GM12878 (cell line): ENCODE measurements at regions not wholly inside any gene's neighbourhood (a gene's known extent, or its start where the extent isn't known, plus 50 kb on each side); places are given as distances from the start of the nearest gene placed in this dataset.

Experiments used
- CTCF ChIP-seq, 3 experiments: IDR thresholded peaks in 2 of 3; conservative IDR thresholded peaks in 1 of 3; 2 replicates each; pipeline ENCODE4 v1.5.1; 2011; ENCODE audit warnings: low read depth in 3 of 3, low read length in 3 of 3, mild to moderate bottlenecking in 3 of 3, control low read depth in 2 of 3, moderate library complexity in 2 of 3, inconsistent platforms in 1 of 3, mixed read lengths in 1 of 3; ENCODE audit not compliant: control insufficient read depth in 2 of 3, insufficient read depth in 1 of 3; ENCODE audit errors: extremely low read depth in 1 of 3
- ESRRA ChIP-seq: IDR thresholded peaks from 2 replicates; pipeline ENCODE4 v1.6.1; 2012; ENCODE audit warnings: mild to moderate bottlenecking, low read length, improper control_type of control experiment
- RB1 ChIP-seq: fragments of 450-650 bp; formaldehyde crosslinking; IDR thresholded peaks from 2 replicates; pipeline ENCODE4 v1.6.1; 2017; ENCODE audit warnings: mild to moderate bottlenecking, borderline replicate concordance

DNA sequence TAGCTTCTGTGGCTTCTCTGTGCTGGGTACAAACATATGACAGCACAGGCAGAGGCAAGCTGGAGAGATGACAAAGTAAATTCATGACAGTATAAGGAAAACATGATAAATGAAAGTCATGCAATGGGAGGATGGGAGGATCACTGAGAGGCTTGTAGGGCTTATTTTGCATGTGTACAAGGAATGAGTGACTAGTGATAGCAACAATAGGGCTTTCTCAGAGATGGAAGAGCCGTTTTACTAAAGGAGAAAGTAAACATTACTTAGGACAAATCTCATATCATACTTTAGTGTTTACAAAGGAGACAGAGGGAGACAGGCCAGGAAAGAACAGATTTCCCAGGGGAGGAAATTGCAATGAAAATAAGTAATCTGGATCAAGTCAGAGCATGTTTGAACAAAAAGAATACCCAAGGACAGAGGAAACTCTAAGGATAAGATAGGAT is 82.5 kb upstream of the RBMS1 start:
- TF ChIP-seq CTCF (IDR thresholded peaks at IDR 0.05 in 2 of 3, conservative IDR thresholded peaks at IDR 0.05 in 1 of 3; ENCODE audit: control insufficient read depth in 2 of 3, extremely low read depth in 1 of 3, insufficient read depth in 1 of 3, low read depth in 3 of 3, low read length in 3 of 3) (no peak), ESRRA (no peak), RB1 (no peak)
